GM12878 (cell line): ENCODE measurements at regions not wholly inside any gene's neighbourhood (a gene's known extent, or its start where the extent isn't known, plus 50 kb on each side); places are given as distances from the start of the nearest gene placed in this dataset.

Experiments used
- ATAC-seq: fragments of 200-7000 bp; cut with Tn5 transposase; 3 replicates; pipeline ENCODE4 v1.9.1; 2020; ENCODE audit warnings: mild to moderate bottlenecking, moderate library complexity
- BruUV-seq: library from RNA; stranded (reverse); fragments of 400-500 nt; replicated peaks from 2 replicates; lab custom pipeline; 2021; lab: Mats Ljungman, UMichigan
- CTCF ChIA-PET: fragments of 300-600 bp; sonication (Branson Sonifier 250); formaldehyde crosslinking; extraction: SDS; loops from one replicate; lab custom pipeline; 2021; ENCODE audit warnings: inconsistent platforms; lab: Yijun Ruan, JAX
- POLR2A ChIA-PET: fragments of 350-600 bp; formaldehyde crosslinking; extraction: SDS; loops from one replicate; lab custom pipeline; 2021; ENCODE audit warnings: inconsistent platforms; lab: Charles Lee
- RAD21 ChIA-PET: fragments of 300-600 bp; sonication (Branson Sonifier 250); formaldehyde crosslinking; loops from one replicate; lab custom pipeline; 2023; ENCODE audit warnings: antibody characterized with exemption; ENCODE audit not compliant: unreplicated experiment; lab: Charles Lee
- SMC1A ChIA-PET: fragments of 300-600 bp; sonication (Branson Sonifier 250); formaldehyde crosslinking; loops from one replicate; lab custom pipeline; 2023; ENCODE audit not compliant: unreplicated experiment, uncharacterized antibody; lab: Charles Lee
- DNase-seq: peaks from one replicate; pipeline ENCODE4 v3.0.0-alpha.2; 2011; ENCODE audit warnings: low read depth, low spot score
- FAIRE-seq: peaks from 3 replicates; lab custom pipeline; 2011; peaks lifted over from hg19 to GRCh38; lab: Jason Lieb, UNC
- H2AFZ ChIP-seq: 2 replicates; pipeline ENCODE4 v1.6.0; 2011; ENCODE audit warnings: low read depth, low read length, control low read depth; ENCODE audit not compliant: control insufficient read depth
- H3K27ac ChIP-seq: 2 replicates; pipeline ENCODE4 v1.5.1; 2011; ENCODE audit warnings: control low read depth; ENCODE audit not compliant: control insufficient read depth, insufficient read depth
- H3K27me3 ChIP-seq, 2 experiments: replicated peaks in 1 of 2; 2 replicates each; pipeline versions ENCODE4 v1.6.0 to v1.6.1; 2011; ENCODE audit warnings: low read length in 1 of 2; ENCODE audit not compliant: control insufficient read depth in 2 of 2, insufficient read depth in 2 of 2
- H3K36me3 ChIP-seq, 2 experiments: 2 replicates each; pipeline ENCODE4 v1.5.1; 2011; ENCODE audit warnings: low read length in 1 of 2; ENCODE audit not compliant: control insufficient read depth in 2 of 2, insufficient read depth in 2 of 2
- H3K4me1 ChIP-seq: 2 replicates; pipeline ENCODE4 v1.6.1; 2011; ENCODE audit warnings: mild to moderate bottlenecking, low read length, moderate library complexity, mixed read lengths; ENCODE audit not compliant: control insufficient read depth, insufficient read depth
- H3K4me2 ChIP-seq: 2 replicates; pipeline ENCODE4 v1.6.0; 2011; ENCODE audit warnings: control low read depth; ENCODE audit not compliant: control insufficient read depth, insufficient read depth
- H3K4me3 ChIP-seq: fragments of 200-600 bp; sonication (generic); 2 replicates; pipeline ENCODE4 v1.5.1; 2016
- H3K79me2 ChIP-seq: 2 replicates; pipeline ENCODE4 v1.6.0; 2011; ENCODE audit warnings: low read length; ENCODE audit not compliant: control insufficient read depth, insufficient read depth
- H3K9ac ChIP-seq: 2 replicates; pipeline ENCODE4 v1.8.0; 2011; ENCODE audit warnings: low read length, control low read depth, mixed read lengths; ENCODE audit not compliant: control insufficient read depth, insufficient read depth
- H3K9me3 ChIP-seq: replicated peaks from 3 replicates; pipeline ENCODE4 v1.5.1; 2011; ENCODE audit warnings: mild to moderate bottlenecking, low read length; ENCODE audit not compliant: control insufficient read depth, insufficient read depth
- H4K20me1 ChIP-seq: 2 replicates; pipeline ENCODE4 v1.6.0; 2011; ENCODE audit not compliant: control insufficient read depth, insufficient read depth
- CREM ChIP-seq: IDR thresholded peaks from 2 replicates; pipeline ENCODE4 v1.6.1; 2014; ENCODE audit warnings: antibody characterized with exemption, low read depth
- GABPA ChIP-seq: IDR thresholded peaks from 2 replicates; pipeline ENCODE4 v1.6.1; 2014; ENCODE audit warnings: antibody characterized with exemption, low read depth, mild to moderate bottlenecking, inconsistent platforms
- HSF1 ChIP-seq: fragments of 150-350 bp; IDR thresholded peaks from 2 replicates; pipeline ENCODE4 v1.6.1; 2014; ENCODE audit warnings: mild to moderate bottlenecking, low read depth, low read length
- MAX ChIP-seq: IDR thresholded peaks from 2 replicates; pipeline ENCODE4 v1.6.1; 2012; ENCODE audit warnings: low read depth, low read length, improper control_type of control experiment
- NFYA ChIP-seq: IDR thresholded peaks from 2 replicates; pipeline ENCODE4 v1.6.1; 2011; ENCODE audit warnings: low read depth, mild to moderate bottlenecking, low read length, improper control_type of control experiment, borderline replicate concordance
- NR2C2 ChIP-seq: IDR thresholded peaks from 2 replicates; pipeline ENCODE4 v1.6.1; 2011; ENCODE audit warnings: borderline replicate concordance, low read depth; ENCODE audit not compliant: control insufficient read depth, insufficient read length
- NR2F1 ChIP-seq: fragments of 450-650 bp; conservative IDR thresholded peaks from 2 replicates; pipeline ENCODE4 v1.6.1; 2017; ENCODE audit warnings: mild to moderate bottlenecking
- PBX3 ChIP-seq: IDR thresholded peaks from 2 replicates; pipeline ENCODE4 v1.6.1; 2011; ENCODE audit warnings: mild to moderate bottlenecking, low read depth, low read length, moderate library complexity; ENCODE audit not compliant: insufficient replicate concordance
- POLR2A ChIP-seq: IDR thresholded peaks from 2 replicates; pipeline ENCODE4 v1.6.1; 2011; ENCODE audit warnings: low read depth, mild to moderate bottlenecking, low read length
- RAD21 ChIP-seq: IDR thresholded peaks from 2 replicates; pipeline ENCODE4 v1.6.1; 2011; ENCODE audit warnings: mild to moderate bottlenecking, low read depth, low read length, moderate library complexity; ENCODE audit not compliant: insufficient read depth
- SMAD1 ChIP-seq: fragments of 450-650 bp; IDR thresholded peaks from 2 replicates; pipeline ENCODE4 v1.6.1; 2018; ENCODE audit warnings: mild to moderate bottlenecking, low read depth; ENCODE audit not compliant: partially characterized antibody
- SMAD5 ChIP-seq: IDR thresholded peaks from 2 replicates; pipeline ENCODE4 v1.6.1; 2016; ENCODE audit warnings: antibody characterized with exemption, low read depth
- TBL1XR1 ChIP-seq: IDR thresholded peaks from 2 replicates; pipeline ENCODE4 v1.6.1; 2012; ENCODE audit warnings: low read depth, low read length, improper control_type of control experiment
- in situ Hi-C: fragments of 300-500 bp; cut with MboI; formaldehyde crosslinking; loops from 9 replicates; pipeline ENCODE4 v1.14.3; 2018; ENCODE audit warnings: mixed read lengths
- intact Hi-C: fragments of 100-400 bp; cut with micrococcal nuclease; formaldehyde crosslinking; loops from one replicate; pipeline ENCODE4 v1.14.2; 2022; ENCODE audit not compliant: unreplicated experiment
- TF ChIP-seq, protein P1 (sequence below): fragments of 450-650 bp; IDR thresholded peaks from 2 replicates; pipeline ENCODE4 v1.6.1; 2018; ENCODE audit warnings: mild to moderate bottlenecking, low read depth, moderate library complexity; ENCODE audit not compliant: partially characterized antibody
- TF ChIP-seq, protein P2 (sequence below): IDR thresholded peaks from 2 replicates; pipeline ENCODE4 v1.6.1; 2012; ENCODE audit warnings: low read depth, low read length, improper control_type of control experiment

DNA sequence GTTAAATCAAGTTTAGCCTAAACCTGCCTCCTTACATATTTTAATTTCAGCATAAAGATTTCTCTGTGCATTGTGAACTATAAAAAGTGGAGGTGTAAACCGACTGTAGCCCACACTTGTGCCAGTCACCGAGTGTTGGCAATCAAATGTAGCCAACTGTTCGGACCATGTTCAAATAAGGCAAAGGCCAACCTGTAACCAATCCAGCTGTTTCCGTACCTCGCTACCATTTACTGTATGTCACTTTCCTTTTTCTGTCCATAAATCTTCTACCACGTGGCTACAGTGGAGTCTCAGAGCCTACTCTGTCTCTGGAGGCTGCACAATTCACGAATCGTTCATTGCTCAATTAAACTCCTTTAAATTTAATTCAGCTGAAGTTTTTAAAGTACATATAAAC is 156.0 kb downstream of the SLC25A46 start (continued):
- TF ChIP-seq, protein P1, sequence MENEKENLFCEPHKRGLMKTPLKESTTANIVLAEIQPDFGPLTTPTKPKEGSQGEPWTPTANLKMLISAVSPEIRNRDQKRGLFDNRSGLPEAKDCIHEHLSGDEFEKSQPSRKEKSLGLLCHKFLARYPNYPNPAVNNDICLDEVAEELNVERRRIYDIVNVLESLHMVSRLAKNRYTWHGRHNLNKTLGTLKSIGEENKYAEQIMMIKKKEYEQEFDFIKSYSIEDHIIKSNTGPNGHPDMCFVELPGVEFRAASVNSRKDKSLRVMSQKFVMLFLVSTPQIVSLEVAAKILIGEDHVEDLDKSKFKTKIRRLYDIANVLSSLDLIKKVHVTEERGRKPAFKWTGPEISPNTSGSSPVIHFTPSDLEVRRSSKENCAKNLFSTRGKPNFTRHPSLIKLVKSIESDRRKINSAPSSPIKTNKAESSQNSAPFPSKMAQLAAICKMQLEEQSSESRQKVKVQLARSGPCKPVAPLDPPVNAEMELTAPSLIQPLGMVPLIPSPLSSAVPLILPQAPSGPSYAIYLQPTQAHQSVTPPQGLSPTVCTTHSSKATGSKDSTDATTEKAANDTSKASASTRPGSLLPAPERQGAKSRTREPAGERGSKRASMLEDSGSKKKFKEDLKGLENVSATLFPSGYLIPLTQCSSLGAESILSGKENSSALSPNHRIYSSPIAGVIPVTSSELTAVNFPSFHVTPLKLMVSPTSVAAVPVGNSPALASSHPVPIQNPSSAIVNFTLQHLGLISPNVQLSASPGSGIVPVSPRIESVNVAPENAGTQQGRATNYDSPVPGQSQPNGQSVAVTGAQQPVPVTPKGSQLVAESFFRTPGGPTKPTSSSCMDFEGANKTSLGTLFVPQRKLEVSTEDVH, result no peak
- TF ChIP-seq NR2F1, result no peak
- no peak for TF ChIP-seq SMAD5
- no peak for TF ChIP-seq GABPA

GRCh38 chr5:110896901-110897300 is 158.1 kb downstream of the SLC25A46 start:
- intact Hi-C loops, result no loop called here
- SMC1A ChIA-PET, result no interaction called here
- Histone ChIP-seq H4K20me1 (no peaks in the 10 kb centered on the region), H3K4me2 (no peak overlapping the region), H3K36me3 (no peaks in the 10 kb centered on the region), H3K4me3 (no peak overlapping the region), H3K4me1 (no peaks in the 10 kb centered on the region), H3K27ac (no peak overlapping the region), H3K9ac (no peak overlapping the region), H2AFZ (no peak overlapping the region), H3K27me3 (no peaks in the 10 kb centered on the region), H3K79me2 (no peaks in the 10 kb centered on the region), H3K9me3 (no peaks in the 10 kb centered on the region; the same call in 2 of the 3 replicates)
- in situ Hi-C loops, result no loop called here
- FAIRE-seq (no peak), DNase-seq (no peak), ATAC-seq (no peak)
- no TSS peak for BruUV-seq
- POLR2A ChIA-PET, result no interaction called here
- CTCF ChIA-PET, result no interaction called here
- RAD21 ChIA-PET, result no interaction called here
- no peak for TF ChIP-seq NR2C2
- TF ChIP-seq, protein P2, sequence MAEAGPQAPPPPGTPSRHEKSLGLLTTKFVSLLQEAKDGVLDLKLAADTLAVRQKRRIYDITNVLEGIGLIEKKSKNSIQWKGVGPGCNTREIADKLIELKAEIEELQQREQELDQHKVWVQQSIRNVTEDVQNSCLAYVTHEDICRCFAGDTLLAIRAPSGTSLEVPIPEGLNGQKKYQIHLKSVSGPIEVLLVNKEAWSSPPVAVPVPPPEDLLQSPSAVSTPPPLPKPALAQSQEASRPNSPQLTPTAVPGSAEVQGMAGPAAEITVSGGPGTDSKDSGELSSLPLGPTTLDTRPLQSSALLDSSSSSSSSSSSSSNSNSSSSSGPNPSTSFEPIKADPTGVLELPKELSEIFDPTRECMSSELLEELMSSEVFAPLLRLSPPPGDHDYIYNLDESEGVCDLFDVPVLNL, result no peak
- TF ChIP-seq MAX, result no peak
- no peak for TF ChIP-seq CREM
- no peak for TF ChIP-seq NFYA
- no peak for TF ChIP-seq SMAD1
- TF ChIP-seq PBX3, result no peak
- TF ChIP-seq RAD21, result no peak
- no peak for TF ChIP-seq POLR2A
- TF ChIP-seq HSF1, result no peak
- TF ChIP-seq TBL1XR1, result no peak
